ENCODE measurements at regions not wholly inside any gene's neighbourhood (a gene's known extent, or its start where the extent isn't known, plus 50 kb on each side); places are given as distances from the start of the nearest gene placed in this dataset.

DNA sequence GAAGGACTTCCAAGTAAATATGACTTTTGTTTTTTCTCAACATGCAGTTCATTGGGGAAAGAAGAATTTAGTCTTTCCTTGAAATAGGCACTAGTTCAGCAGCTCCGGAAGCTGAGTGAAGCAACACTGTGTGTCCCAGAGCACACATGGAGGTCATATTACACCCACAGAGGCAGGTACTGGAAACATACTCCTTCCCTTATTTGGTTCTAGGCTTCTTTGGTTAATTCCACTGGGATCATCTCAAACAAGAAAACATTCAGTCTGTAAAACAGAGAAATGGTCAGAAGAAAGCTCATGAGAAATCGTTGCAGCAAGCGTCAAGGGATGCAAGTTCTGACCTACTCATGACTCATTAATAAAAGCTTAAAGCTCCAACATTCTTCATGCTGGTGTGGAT lies 175.1 kb upstream of the PCSK5 start:
- DNase-seq (ENCODE audit: low spot score) = no peak
- TF ChIP-seq, protein P1, sequence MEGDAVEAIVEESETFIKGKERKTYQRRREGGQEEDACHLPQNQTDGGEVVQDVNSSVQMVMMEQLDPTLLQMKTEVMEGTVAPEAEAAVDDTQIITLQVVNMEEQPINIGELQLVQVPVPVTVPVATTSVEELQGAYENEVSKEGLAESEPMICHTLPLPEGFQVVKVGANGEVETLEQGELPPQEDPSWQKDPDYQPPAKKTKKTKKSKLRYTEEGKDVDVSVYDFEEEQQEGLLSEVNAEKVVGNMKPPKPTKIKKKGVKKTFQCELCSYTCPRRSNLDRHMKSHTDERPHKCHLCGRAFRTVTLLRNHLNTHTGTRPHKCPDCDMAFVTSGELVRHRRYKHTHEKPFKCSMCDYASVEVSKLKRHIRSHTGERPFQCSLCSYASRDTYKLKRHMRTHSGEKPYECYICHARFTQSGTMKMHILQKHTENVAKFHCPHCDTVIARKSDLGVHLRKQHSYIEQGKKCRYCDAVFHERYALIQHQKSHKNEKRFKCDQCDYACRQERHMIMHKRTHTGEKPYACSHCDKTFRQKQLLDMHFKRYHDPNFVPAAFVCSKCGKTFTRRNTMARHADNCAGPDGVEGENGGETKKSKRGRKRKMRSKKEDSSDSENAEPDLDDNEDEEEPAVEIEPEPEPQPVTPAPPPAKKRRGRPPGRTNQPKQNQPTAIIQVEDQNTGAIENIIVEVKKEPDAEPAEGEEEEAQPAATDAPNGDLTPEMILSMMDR (IDR thresholded peaks at IDR 0.05; ENCODE audit: extremely low read depth, missing control alignments) = no peak

DNA sequence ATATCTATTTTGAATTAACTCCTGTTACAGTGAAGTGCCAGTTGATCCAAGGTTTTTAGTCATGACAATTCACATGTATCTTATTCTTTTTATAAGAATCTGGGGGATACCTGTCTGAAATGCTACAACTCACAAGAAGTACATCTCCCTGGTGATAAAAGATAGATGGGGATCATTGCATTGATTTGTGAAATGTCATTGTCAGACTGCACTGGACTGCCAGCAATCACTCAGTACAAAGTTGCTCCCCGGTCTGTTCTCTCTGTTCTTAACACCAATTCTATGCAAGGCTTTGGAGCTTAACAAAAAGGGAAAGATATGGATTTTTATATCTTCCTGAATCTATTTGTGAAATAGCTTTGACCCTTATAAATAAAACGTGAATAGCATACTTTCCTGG lies 171.8 kb upstream of the PCSK5 start:
- DNase-seq (ENCODE audit: low spot score) = no peak
- TF ChIP-seq, protein P1 (IDR thresholded peaks at IDR 0.05; ENCODE audit: extremely low read depth, missing control alignments) = no peak

DNA sequence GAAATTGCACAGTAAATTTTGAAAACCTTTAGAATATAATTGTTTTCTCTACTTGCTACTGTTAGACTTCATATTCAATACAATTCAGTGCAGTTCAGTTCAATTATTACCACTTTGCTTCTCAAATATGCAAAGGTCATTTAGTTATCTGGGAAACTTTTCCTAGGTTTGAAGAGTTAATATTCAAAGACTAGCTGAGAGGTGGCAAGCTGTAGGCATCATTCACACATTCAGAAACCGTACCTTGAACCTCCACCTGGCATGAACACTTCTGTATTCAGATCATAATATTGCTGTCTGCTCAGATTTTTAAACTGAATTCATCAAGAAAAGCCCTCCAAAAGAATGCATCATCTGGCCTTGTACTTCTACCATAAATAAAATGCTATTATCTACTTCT lies 162.1 kb upstream of the PCSK5 start:
- TF ChIP-seq, protein P1 (IDR thresholded peaks at IDR 0.05; ENCODE audit: extremely low read depth, missing control alignments) = no peak
- no peak for DNase-seq (ENCODE audit: low spot score)

DNA sequence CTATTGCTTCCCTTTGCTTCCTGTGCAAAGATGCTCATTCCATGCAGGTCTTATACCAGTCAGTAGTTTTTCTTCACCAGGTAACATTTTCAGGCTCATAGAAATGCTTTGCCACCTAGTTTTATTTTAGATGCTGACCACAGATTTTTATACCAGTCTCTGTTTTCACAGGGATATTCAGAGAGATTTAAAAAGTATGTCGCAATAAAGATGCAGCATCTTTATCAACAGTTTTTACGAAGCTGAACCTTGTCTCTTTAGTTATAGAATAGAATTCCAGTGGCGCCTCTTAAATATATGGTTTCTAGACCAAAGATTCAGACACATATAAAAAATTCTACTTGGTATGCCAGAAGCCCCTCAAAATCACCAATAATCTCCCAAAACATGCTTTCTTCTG lies 155.7 kb upstream of the PCSK5 start:
- TF ChIP-seq, protein P1 (IDR thresholded peaks at IDR 0.05; ENCODE audit: extremely low read depth, missing control alignments) = no peak
- DNase-seq (ENCODE audit: low spot score) = no peak

DNA sequence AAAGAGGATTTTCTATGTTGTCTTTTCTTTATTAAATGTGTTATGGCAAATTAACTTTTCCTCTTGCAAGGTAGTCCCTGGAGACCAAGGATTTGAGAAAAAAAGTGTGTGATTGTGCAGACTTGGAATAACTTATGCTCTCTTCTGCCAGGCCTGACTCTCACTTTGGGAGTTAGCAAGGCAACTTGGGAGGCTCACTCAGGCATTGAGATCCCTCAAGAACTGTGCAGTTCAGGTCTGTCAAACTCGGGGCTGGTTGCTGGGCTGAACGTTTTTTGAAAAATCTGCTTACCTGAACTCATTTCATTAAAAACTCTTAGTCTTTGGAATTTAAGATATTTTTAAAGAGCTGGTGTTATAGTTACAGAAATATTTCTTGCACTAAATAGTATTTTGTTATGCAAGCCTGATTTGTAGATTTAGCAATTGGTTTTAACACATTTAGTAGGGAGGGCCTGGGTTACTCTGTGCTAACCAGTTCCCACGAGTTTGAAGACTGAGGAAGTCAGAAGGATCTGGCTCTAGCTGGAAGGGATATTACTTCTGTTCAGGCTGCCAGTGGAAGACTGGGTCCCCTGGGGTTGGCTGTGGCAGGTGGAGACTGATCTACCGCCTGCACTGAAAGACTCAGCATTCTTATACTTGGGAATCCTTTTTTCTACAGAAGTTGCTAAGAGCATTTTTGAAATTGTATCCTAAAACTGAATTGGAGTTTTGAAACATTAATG lies 150.4 kb upstream of the PCSK5 start:
- TF ChIP-seq, protein P1 (IDR thresholded peaks at IDR 0.05; ENCODE audit: extremely low read depth, missing control alignments) = no peak
- DNase-seq (ENCODE audit: low spot score) = no peak

DNA sequence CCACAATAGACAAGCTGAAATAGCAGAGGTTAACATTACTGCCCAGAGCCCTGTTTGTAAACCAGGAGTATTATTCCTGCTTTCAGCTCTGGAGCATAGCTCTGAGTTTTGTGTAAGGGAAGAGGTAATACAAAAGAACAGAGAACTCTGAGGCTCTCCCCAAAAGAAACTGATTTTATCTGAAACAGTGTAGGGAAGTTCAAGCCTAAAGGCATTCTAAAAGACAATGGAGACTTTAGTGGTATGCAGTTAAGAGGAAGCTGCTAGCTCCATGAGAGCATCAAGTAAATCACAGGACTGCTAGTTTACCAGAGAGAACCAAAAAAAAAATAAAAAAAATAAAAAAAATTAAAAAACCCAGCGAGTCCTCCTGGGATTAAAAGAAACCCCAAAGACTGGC lies 146.6 kb upstream of the PCSK5 start:
- TF ChIP-seq, protein P1 (IDR thresholded peaks at IDR 0.05; ENCODE audit: extremely low read depth, missing control alignments) = no peak
- no peak for DNase-seq (ENCODE audit: low spot score)

DNA sequence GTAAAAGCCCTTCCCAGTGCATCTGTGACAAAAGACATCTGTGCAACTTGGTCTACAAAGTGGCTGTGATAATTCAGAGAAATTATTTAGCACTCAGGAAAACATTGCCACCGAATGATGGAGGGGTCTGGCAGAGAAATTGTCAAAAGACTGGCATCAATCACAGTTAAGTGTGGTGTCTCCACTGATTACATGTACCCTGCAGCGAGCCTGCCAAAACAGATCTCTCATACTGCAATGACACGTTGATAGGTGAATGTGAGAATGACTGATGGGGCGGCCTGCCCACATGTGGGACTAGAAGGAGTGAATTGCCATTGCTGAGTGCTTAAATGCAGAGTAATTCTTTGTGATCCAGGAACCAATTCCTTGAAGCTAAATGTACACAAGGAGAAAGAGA lies 136.4 kb upstream of the PCSK5 start:
- TF ChIP-seq, protein P1 (IDR thresholded peaks at IDR 0.05; ENCODE audit: extremely low read depth, missing control alignments) = no peak
- no peak for DNase-seq (ENCODE audit: low spot score)

Data from GM20000 (cell line).